Kidney glomerular epithelial cell (primary cell): ENCODE measurements at regions not wholly inside any gene's neighbourhood (a gene's known extent, or its start where the extent isn't known, plus 50 kb on each side); places are given as distances from the start of the nearest gene placed in this dataset.

Source experiments
- DNase-seq: peaks from one replicate; lab custom pipeline; 2025; lab: John Stamatoyannopoulos, UW

DNA sequence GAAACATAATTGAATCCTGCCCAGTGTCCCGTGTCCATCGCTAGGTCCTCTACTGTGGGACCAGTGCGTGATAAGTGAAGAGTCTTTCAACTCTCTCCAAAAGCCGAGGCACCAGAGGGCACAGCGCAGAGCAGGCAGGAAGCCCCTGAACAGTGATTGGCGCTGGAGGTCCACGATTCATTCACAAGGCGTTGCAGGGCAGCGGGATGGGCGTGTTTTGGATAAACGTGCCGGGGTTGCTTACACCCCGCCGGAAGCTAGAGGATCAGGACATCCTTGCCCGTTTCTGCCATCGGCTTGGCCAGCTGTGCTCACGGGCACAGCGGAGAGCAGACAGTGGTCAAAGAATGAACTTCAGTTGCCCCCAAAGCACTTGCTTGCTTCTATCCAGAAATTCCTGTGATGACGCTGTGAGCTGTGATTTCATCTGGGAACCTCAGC lies 86.0 kb upstream of the PFKP start:
- DNase-seq, result no peak

DNA sequence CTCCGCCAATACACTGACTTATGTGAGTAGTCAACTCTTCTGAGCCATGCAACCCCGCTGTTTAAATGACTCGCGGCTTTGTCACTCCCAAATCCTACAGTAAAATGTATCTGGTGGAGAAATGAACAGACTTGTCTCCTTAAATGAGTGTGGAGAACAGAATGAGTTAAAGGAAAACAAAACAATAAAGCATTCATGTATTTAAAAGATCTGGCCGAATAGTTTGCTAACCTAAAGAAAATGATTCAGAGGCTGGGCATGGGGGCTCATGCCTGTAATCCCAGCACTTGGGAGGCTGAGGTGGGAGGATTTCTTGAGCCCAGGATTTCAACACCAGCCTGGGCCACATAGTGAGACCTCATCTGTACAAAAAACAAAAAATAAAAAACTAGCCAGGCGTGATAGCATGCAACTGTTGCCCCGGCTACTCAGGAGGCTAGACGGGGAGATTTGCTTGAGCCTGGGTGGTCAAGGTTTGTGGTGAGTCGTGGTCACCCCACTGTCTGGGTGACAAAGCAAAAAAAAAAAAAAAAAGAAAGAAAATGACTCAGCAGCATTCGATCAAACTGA lies 86.5 kb upstream of the PFKP start:
- DNase-seq, result peak; percentile 99

DNA sequence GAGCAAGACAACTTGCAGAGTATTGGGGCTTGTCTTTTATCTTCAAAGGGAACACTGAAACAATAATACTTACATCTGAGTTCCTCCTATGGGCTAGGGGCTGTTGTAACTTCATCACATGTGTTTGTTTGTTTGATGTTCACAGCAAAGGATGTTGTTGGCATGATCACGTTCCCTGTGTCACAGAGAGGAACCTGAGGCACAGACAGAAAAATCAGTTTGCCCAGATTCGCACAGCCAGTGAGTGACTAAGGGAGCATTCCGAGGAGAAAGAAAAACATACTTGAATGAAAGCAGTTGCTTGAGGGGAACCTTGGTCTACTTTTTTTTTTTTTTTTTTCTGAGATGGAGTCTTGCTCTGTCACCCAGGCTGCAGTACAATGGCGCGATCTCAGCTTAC lies 87.2 kb upstream of the PFKP start:
- peak; percentile 43 for DNase-seq

DNA sequence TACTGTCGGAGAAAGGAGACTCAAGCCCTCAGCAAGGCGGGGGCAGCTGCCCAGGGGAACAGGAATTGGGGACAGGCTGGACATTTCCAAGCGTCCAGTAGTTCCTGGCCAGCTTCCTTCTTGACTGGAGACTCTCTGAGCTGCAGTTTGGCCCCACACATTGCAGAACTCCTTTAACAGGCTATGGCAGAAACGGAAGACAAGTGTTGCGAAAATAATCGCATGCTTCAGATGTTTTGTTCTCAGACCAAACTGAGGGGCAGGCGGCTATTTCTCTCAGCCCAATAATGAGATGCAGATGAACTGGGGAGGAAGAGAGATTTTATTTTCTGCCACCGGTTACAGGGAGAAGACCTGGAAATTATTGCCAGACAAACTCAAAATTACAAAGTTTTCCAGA lies 88.0 kb upstream of the PFKP start:
- DNase-seq, result no peak

DNA sequence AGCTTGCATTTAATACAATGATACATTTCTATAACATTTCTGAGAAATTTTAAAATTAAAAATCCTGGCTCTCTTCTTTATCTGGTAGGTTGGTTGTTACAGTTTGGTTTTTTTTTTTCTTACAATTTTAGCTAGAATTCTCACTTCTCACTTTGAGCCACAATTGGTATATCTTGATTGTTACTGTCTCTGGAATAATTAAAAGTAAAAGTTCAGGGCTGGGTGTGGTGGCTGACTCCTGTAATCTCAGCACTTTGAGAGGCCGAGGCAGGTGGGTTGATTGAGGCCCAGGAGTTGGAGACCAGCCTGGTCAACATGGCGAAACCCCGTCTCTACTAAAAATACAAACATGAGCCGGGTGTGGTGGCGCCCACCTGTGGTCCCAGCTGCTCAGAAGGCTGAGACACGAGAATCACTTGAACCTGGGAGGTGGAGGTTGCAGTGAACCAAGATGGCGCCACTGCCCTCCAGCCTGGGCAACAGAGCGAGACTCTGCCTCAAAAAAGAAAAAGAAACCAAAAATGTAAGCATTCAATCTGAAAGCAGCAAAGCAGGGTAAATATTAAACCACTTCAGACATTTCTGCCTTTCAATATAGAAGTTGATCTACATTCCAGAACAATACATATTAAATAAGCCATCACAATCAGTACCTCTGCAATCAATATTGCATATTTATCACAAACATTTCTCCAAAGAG lies 88.6 kb upstream of the PFKP start:
- DNase-seq, result no peak

DNA sequence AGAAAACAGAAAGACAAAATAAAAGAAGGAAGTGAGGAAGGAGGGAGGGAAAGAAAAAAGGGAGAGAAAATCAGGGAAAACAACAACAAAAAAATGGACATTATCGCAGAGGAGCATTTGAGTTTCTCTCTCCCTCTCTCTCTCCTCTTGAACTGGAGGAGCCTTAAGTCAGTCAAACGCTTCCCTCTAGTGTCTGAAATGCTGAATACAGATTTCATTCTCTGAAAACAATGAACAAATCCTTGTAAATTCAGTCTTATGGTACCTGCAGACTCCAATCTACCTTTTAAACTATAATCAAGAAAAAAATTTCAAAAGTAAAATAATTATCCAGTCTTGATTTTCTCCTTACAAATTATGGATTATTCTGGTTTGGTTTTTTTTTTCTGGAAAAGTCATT lies 89.2 kb upstream of the PFKP start:
- peak; percentile 76 for DNase-seq

DNA sequence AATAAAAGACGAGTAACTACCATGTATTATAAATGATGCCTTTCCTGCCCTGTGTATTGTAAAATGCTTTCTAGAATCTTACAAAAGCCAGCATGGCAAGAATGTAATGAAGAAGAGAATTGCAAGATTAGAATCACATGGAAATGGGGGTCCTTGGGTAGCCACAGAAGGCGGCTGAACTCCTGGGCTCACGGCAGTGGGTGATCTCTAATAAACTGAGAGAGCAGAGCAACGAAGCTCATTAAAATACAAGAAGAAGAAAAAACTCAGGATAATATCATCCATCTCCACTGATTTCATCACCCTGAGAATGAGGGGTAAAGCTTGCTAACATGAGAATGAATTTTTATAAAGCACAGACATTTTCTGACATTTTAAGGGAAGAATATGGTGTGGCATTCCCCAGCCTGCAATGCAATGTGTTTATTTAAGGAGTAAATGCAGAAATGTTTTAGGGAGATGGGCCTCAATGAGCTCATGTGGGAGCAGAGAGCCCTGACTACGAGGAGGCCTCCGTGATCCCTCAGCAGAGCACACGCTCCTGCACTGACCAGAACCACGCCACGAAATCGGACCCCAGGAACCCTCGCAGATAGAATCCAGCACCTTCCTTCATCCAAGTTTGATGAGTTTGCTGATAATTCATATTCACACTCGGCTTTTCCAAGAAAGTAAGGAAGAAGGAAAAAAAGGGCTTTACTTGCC lies 92.7 kb upstream of the PFKP start:
- no peak for DNase-seq

DNA sequence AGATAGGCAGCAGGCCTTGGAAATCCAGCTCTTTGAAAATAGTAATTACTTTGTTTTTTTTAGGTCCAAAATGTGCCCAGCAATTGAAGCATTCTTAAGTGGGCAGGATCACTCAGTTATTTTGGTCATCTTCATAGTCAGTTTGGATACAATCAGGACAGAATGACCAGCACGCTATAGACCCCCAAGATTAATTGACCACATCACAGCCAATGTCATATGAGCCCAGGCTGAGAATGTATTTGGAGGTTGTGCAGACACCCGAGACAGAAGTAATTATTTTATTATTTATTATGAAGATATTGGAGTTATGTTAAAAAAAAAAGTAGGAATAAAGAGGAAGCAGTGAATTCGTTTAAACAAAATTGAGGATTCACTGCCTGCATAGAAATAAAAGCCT lies 93.3 kb upstream of the PFKP start:
- no peak for DNase-seq

DNA sequence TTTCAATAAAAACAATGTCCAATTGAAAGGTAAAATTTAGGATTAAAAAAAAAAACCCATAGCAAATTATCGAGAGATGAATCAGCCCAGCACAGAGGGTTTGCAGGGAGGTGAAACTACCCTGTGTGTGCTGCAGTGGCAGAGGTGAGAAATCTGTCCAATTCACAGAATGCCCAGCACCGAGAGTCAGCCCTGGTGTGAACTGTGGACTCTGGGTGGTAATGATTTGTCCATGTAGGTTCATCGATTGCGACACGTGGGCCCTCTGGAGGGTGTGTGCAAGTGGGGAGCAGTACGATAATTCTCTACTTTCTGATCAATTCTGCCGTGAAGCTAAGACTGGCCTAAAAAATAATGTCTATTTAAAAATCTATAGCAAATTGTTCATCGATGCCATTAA lies 94.5 kb upstream of the PFKP start:
- DNase-seq, result no peak

DNA sequence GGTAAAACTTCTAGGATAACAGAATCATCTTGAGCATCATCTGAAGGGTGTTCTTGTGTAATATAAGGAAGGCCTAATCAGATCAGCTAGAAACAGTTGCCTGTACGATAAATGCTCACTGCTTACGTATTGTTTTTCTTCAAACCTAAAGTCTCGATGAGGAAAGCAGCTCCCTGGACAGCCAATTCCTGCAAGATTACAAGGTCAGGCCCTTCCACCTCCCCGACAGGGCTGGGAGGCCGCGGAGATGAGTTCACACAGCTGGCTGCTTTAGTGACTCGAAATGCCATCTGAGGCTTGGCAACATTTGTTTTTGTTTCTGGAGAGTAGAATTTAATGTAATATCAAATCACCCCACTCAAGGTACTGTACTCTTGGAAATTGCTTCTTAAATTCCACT lies 95.1 kb upstream of the PFKP start:
- DNase-seq, result no peak

DNA sequence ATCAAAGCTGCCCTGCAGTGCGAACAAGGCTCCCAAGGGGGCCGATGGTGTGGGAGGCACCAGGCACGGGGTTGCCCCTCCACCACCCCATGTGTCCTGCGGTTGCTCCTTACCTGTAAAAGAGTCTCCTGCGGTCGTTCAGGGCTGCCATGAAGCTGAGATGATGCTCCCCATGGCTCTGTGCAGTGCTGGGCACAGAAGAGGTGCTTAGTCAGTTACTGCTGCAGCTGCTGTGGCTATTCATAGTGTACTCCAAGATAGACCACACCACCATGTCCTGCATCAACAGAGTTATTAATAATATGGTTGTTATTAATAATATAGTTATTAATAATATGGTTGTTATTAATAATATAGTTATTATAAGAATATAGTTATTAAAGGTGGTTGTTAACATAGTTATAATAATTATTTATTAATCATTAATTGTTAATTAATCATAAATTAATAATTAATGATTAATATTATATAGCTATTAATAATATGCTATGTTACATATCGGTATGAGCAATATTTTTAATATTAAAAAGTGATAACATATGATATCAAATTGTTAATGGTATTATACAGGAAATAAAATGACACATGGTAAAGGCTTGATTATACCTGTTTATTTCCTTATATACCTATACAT lies 97.0 kb upstream of the PFKP start:
- DNase-seq, result no peak

DNA sequence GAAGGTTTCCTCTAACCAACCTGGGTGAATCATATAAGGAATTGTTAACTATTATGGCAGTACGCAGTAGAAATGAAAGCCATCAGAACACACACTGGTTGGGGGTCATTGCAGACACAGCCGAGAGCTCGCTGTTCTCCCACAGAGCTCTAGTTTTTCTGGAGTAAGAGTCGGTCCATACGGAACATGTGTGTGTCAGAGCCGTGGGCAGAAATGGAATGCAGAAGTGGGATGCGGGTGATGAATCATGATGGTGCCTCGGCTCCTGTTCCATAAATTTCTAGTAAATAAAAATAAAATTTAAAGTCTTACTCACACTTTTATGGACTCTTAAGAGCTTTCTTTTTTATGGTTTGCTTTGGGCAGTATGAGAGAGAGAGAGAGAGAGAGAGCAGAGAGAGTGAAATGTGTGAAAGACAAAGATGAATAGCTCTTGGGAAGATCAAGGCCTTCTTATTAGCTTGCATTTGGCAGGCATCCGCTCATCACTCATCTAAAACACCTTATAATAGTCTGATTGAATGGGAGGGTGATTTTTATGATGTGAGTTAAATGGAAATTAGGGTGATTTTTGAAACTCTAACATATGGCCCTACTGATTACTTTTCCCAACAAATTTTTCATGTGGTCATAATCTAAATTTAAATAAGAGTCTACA lies 98.8 kb upstream of the PFKP start:
- peak; percentile 55 for DNase-seq

DNA sequence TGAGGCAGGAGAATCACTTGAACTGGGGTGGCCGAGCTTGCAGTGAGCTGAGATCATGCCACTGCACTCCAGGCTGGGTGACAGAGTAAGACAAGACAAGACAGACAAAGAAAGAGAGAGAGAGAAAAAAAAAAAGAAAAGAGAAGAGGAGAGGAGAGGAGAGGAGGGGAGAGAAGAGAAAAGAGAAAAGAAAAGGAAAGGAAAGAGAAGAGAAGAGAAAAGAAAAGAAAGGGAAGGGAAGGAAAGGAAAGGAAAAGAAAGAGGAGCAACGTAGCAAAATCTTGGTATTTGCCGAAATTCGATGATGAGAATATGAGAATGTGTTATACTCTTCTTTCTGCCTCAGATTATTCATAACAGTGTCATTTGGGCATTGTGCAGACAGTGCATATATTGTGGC lies 101.2 kb upstream of the PFKP start:
- DNase-seq, result no peak

DNA sequence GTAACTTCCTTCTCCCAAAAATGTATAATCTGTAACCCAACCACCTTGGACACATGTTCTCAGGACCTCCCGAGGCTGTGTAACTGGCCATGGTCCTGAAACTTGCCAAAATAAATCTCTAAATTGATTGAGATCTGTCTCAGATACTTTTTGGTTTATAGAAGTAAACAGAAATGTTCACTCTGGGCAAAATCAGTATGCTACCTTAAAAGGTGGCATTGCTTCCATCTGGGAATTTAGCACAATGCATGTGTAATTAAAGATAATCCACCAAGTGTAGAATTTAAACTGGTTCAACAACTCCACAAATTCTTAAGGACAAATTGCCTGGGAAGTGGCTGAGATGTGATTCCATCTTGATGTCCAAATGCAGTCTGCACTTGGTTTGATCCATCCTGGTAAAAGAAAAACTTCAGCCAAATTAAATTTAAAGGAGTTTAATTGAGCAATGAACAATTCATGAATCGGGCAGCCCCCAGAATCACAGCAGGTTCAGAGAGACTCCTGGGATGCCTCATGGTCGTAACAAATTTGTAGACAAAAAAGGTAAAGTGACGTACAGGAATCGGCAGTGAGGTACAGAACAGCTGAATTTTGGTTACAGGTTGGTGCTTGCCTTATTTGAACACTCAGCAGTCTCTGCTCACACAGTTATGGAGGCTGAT lies 102.6 kb upstream of the PFKP start:
- no peak for DNase-seq

DNA sequence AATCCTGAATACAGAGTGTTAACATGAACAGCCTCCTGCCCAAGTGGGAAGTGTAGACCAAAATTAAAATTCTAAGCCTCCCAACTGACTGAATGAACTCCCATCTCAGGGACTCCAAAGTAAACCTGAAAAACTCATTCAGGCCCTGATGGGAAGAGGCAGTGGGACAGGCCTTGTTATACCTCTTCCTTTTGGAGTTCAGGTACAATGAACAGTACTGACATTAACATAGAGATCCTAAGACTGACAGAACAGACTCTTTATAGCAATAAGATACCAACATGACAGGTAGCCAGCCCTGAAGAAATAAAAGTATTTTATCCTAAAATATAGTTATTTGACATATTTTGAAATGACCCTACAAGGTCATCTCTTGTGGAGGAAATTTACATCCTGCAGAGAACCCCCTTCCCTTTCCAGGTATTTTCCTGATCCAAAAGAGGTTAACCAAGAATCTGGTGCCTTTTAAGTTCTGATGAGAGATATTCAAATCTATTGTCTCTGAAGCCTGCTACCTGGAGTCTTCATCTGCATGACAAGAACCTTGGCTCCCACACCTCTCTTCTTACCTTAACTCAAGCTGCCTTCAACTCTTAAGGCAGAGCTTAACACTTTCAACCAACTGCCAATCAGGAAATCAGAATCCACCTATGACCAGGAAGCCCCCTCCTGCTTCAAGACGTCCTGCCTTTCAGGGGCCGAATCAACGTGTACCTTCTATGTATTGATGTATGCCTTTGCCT lies 103.3 kb upstream of the PFKP start:
- DNase-seq, result no peak

DNA sequence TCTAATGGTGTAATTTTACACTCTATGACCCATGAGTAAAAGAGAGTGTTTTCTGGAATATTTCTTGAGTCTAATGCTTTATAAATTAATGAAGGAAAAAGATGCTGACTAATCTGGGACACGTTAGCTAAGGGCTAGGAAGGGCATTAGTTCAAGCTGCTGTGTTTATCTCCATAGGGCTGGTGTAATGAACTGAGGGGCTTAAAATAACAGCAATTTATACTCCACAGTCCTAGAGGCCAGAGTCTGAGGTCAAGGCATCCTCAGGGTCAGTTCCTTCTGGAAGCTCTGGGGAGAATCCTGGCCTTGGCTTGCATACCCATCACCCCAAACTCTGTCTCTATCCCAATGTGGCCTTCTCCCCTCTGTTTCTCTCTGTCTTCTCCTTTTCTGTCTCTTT lies 105.2 kb upstream of the PFKP start:
- no peak for DNase-seq

DNA sequence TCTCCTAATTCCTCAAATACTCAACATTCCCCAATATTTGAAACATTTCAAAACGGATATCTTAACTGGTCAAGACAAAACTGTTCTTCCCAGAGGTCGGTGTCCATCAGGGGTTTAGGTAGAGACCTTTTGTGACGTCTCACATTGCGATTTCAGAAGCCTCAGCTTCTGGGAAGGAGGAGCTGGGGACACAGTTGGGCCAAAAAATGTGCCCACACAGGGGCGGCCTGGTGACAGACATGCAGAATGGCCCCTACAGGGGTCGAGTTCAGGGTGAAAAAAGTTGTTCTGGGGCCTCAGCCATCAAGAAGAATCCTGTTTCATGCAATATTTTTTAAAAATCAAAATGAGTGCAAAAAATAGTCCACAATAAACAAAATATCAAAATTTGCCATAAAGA lies 108.7 kb upstream of the PFKP start:
- DNase-seq, result no peak

DNA sequence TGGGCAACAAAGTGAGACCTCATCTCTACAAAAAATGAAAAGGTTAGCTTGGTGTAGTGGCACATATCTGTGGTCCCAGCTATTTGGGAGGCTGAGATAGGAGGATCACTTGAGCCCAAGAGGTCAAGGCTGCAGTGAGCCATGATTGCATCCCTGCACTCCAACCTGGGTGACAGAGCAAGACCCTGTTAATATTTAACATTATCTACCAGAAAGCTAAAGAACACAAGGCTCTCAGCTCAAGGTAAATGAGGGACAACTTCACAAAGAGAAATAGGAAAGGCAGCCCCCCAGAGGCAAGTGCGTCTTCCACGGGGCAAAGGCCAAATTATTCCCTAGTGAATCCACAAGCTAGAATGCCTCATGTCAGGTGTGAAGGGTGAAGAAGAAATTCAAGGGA lies 109.6 kb upstream of the PFKP start:
- no peak for DNase-seq

DNA sequence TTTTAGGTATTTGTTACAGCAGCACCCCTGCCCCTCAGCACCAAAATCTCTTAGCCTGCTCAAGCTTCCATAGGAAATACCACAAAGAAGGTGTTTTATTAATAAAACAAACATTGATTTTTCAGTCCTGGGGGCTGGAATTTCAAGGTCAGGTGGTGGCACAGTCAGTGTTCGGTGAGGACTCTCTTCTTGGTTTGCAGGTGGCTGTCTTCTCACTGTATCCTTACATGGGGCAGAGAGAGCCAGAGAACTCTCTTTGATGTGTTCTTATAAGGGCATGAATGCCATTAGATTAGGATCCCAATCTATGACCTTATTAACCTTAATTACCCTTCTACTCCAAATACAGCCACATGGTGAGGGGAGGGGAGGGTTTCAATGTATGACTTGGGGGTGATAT lies 112.3 kb upstream of the PFKP start:
- DNase-seq, result no peak

DNA sequence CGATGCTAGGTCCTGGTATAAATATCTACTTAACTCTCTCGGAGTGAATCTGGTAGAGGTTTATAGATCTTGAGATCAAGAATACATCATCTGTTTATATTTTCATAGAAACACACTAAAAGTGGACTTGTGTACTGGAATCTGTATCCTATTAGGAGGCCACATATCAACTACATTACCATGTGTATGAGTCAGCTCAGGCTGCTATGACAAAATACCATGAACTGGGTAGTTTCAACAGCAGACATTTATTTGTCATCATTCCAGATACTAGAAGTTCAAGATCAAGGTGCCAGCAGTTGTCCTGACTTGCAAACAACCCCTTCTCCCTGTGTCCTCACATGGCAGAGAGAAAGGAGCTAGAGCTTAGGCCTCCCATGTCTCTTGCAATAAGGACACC lies 113.9 kb upstream of the PFKP start:
- DNase-seq, result no peak

DNA sequence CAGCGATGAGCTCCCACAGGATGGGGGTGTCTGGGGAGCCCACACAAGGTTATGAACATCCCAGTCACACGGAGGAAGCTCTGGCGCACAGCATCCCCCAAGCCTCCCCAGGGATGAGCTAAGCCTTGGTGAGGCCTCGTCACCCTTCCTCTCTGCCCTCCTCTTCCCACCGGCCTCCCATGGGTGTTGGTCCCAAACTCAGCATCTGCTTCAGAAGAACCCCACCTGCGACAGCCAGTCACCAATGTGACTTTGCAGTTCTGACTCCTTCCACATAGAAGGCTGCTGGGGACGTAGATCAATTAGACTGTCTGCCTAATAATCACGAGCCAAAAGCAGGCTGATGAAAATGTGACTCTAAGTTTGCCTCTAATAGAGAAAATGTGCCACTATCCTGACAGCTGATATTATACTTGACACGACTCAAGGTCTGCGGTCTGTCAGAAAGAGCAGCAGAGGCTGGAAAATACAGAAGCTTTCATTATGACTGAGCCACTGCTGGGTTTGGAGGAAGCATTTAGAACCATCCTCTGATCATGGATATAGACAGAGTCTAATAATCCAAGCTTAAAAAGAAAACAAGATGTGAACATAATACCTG lies 116.0 kb upstream of the PFKP start:
- DNase-seq, result no peak
